Panc1 (cell line): ENCODE measurements at regions not wholly inside any gene's neighbourhood (a gene's known extent, or its start where the extent isn't known, plus 50 kb on each side); places are given as distances from the start of the nearest gene placed in this dataset.

Experiments used
- ATAC-seq: fragments of 200-7000 bp; cut with Tn5 transposase; 2 replicates; pipeline ENCODE4 v1.9.1; 2020; ENCODE audit warnings: mild to moderate bottlenecking, moderate library complexity
- BruUV-seq: library from RNA; stranded (reverse); fragments of 400-500 nt; replicated peaks from 2 replicates; lab custom pipeline; 2021; lab: Mats Ljungman, UMichigan
- CTCF ChIA-PET: fragments of 300-600 bp; sonication (Branson Sonifier 250); formaldehyde crosslinking; loops from one replicate; lab custom pipeline; 2022; ENCODE audit warnings: antibody characterized with exemption; lab: Charles Lee
- POLR2A ChIA-PET: fragments of 300-600 bp; sonication (Branson Sonifier 250); formaldehyde crosslinking; loops from one replicate; lab custom pipeline; 2022; ENCODE audit warnings: antibody characterized with exemption; lab: Charles Lee
- DNase-seq: peaks from one replicate; pipeline ENCODE4 v3.0.0-alpha.2; 2010; ENCODE audit warnings: low read depth, low spot score
- H3K27ac ChIP-seq: 2 replicates; pipeline ENCODE4 v1.5.1; 2011; ENCODE audit warnings: mild to moderate bottlenecking, low read length, inconsistent platforms
- H3K27me3 ChIP-seq: fragments of 200-500 bp; sonication (Bioruptor generic); 2 replicates; pipeline ENCODE4 v1.6.0; 2014; ENCODE audit warnings: low read length, inconsistent platforms; ENCODE audit not compliant: control insufficient read depth, insufficient read depth
- H3K36me3 ChIP-seq: fragments of 200-500 bp; sonication (Bioruptor generic); 2 replicates; pipeline ENCODE4 v1.5.1; 2014; ENCODE audit warnings: inconsistent platforms, mild to moderate bottlenecking, low read length, moderate library complexity; ENCODE audit not compliant: control insufficient read depth, insufficient read depth
- H3K4me1 ChIP-seq: 2 replicates; pipeline ENCODE4 v1.5.1; 2011; ENCODE audit warnings: inconsistent platforms, mild to moderate bottlenecking, low read length, moderate library complexity; ENCODE audit not compliant: control insufficient read depth, insufficient read depth
- H3K4me3 ChIP-seq, 2 experiments: 2 replicates each; pipeline ENCODE4 v1.5.1; 2011 to 2012; ENCODE audit warnings: low read depth in 2 of 2, low read length in 2 of 2, mild to moderate bottlenecking in 2 of 2, inconsistent platforms in 1 of 2, moderate library complexity in 1 of 2
- H3K9me3 ChIP-seq: fragments of 200-500 bp; sonication (Bioruptor generic); 2 replicates; pipeline ENCODE4 v1.5.1; 2014; ENCODE audit warnings: low read depth, mild to moderate bottlenecking, inconsistent platforms, low read length, moderate library complexity; ENCODE audit not compliant: control insufficient read depth, insufficient read depth
- POLR2AphosphoS5 ChIP-seq: IDR thresholded peaks from 2 replicates; pipeline ENCODE4 v1.6.1; 2012; ENCODE audit warnings: mild to moderate bottlenecking, low read depth, low read length, moderate library complexity
- SIN3A ChIP-seq: IDR thresholded peaks from 2 replicates; pipeline ENCODE4 v1.6.1; 2012; ENCODE audit warnings: low read depth, mild to moderate bottlenecking, low read length, moderate library complexity, borderline replicate concordance; ENCODE audit not compliant: insufficient read depth
- TCF7L2 ChIP-seq: IDR thresholded peaks from 2 replicates; pipeline ENCODE4 v1.6.1; 2011; ENCODE audit warnings: mild to moderate bottlenecking, low read depth, low read length, inconsistent platforms
- in situ Hi-C: cut with HindIII; loops from 2 replicates; pipeline ENCODE4 v1.10.0; 2016; ENCODE audit warnings: low sequenced_read_pairs, low pct_unique_long_range_greater_than_20kb
- intact Hi-C: fragments of 100-400 bp; cut with micrococcal nuclease; formaldehyde crosslinking; loops from one replicate; pipeline ENCODE4 v1.10.0; 2022; ENCODE audit not compliant: unreplicated experiment
- TF ChIP-seq, protein P1 (sequence below): fragments of 450-650 bp; IDR thresholded peaks from 2 replicates; pipeline ENCODE4 v1.5.1; 2017; ENCODE audit warnings: mild to moderate bottlenecking
- TF ChIP-seq, protein P2 (sequence below), 2 experiments: IDR thresholded peaks; 2 replicates each; pipeline ENCODE4 v1.6.1; 2011 to 2012; ENCODE audit warnings: low read depth in 2 of 2, control low read depth in 1 of 2, low read length in 1 of 2, mild to moderate bottlenecking in 1 of 2, moderate library complexity in 1 of 2; ENCODE audit not compliant: insufficient read depth in 1 of 2

DNA sequence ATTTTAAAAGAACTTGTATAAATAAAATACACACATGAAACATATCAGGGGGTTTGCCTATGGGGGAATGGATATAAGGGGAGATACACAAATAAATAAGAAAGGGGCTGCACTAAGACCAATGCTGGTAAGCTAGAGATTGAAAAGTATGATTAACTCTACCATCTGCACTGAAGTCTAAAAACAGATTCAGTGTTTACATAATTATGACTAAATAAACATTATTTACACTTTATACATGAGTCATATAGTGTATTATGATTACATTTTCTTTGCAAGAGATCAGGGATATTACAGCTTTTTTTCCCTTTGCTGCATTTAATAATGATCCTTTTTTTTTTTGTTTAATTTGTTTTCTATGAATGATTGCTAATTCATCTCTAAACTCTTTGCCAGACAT is 367.9 kb downstream of the TMEM38B start:
- Histone ChIP-seq H3K27ac (no peak overlapping the region), H3K4me1 (no peaks in the 10 kb centered on the region), H3K27me3 (no peaks in the 10 kb centered on the region), H3K9me3 (no peaks in the 10 kb centered on the region), H3K4me3 (no peak overlapping the region), H3K36me3 (no peaks in the 10 kb centered on the region)
- ATAC-seq (no peak), DNase-seq (peak; percentile 4)
- ChIA-PET POLR2A (no interaction called here), CTCF (no interaction called here)
- BruUV-seq, result no TSS peak
- TF ChIP-seq TCF7L2 (no peak), SIN3A (no peak), POLR2AphosphoS5 (no peak)
- TF ChIP-seq, protein P1, sequence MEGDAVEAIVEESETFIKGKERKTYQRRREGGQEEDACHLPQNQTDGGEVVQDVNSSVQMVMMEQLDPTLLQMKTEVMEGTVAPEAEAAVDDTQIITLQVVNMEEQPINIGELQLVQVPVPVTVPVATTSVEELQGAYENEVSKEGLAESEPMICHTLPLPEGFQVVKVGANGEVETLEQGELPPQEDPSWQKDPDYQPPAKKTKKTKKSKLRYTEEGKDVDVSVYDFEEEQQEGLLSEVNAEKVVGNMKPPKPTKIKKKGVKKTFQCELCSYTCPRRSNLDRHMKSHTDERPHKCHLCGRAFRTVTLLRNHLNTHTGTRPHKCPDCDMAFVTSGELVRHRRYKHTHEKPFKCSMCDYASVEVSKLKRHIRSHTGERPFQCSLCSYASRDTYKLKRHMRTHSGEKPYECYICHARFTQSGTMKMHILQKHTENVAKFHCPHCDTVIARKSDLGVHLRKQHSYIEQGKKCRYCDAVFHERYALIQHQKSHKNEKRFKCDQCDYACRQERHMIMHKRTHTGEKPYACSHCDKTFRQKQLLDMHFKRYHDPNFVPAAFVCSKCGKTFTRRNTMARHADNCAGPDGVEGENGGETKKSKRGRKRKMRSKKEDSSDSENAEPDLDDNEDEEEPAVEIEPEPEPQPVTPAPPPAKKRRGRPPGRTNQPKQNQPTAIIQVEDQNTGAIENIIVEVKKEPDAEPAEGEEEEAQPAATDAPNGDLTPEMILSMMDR, result no peak
- TF ChIP-seq, protein P2, sequence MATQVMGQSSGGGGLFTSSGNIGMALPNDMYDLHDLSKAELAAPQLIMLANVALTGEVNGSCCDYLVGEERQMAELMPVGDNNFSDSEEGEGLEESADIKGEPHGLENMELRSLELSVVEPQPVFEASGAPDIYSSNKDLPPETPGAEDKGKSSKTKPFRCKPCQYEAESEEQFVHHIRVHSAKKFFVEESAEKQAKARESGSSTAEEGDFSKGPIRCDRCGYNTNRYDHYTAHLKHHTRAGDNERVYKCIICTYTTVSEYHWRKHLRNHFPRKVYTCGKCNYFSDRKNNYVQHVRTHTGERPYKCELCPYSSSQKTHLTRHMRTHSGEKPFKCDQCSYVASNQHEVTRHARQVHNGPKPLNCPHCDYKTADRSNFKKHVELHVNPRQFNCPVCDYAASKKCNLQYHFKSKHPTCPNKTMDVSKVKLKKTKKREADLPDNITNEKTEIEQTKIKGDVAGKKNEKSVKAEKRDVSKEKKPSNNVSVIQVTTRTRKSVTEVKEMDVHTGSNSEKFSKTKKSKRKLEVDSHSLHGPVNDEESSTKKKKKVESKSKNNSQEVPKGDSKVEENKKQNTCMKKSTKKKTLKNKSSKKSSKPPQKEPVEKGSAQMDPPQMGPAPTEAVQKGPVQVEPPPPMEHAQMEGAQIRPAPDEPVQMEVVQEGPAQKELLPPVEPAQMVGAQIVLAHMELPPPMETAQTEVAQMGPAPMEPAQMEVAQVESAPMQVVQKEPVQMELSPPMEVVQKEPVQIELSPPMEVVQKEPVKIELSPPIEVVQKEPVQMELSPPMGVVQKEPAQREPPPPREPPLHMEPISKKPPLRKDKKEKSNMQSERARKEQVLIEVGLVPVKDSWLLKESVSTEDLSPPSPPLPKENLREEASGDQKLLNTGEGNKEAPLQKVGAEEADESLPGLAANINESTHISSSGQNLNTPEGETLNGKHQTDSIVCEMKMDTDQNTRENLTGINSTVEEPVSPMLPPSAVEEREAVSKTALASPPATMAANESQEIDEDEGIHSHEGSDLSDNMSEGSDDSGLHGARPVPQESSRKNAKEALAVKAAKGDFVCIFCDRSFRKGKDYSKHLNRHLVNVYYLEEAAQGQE (IDR thresholded peaks at IDR 0.05; ENCODE audit: insufficient read depth in 1 of 2, low read depth in 2 of 2, low read length in 1 of 2), result no peak
- intact Hi-C loops, result no loop called here
- in situ Hi-C loops, result no loop called here

DNA sequence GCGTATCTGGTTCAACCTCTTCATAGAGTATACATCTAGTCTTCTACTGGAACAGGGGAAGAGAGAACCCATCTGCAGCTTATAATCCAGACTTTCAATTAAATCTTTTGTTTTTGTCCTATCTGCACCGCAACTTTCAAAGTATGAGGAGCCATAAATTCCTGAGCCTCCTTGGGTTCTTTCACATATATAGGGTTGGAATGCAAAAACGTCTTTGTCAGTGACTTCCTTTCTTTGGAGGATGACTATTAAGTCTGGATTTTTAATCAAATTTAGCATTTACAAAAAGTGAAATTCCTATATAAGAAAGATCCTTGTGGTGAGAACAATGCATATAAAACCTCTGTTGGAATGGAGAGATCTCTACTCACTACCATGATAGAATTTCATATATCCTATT is 370.8 kb downstream of the TMEM38B start:
- Histone ChIP-seq H3K4me1 (no peaks in the 10 kb centered on the region), H3K36me3 (no peaks in the 10 kb centered on the region), H3K4me3 (no peak overlapping the region), H3K27me3 (no peaks in the 10 kb centered on the region), H3K9me3 (no peaks in the 10 kb centered on the region), H3K27ac (no peak overlapping the region)
- TF ChIP-seq, protein P2 (IDR thresholded peaks at IDR 0.05; ENCODE audit: insufficient read depth in 1 of 2, low read depth in 2 of 2, low read length in 1 of 2), result no peak
- TF ChIP-seq SIN3A, result no peak
- TF ChIP-seq TCF7L2, result no peak
- no peak for TF ChIP-seq POLR2AphosphoS5
- TF ChIP-seq, protein P1, result no peak
- intact Hi-C loops, result no loop called here
- BruUV-seq, result no TSS peak
- no peak for ATAC-seq
- CTCF ChIA-PET, result no interaction called here
- no peak for DNase-seq
- POLR2A ChIA-PET, result no interaction called here
- in situ Hi-C loops, result no loop called here
